GM12864 (cell line): ENCODE measurements at regions not wholly inside any gene's neighbourhood (a gene's known extent, or its start where the extent isn't known, plus 50 kb on each side); places are given as distances from the start of the nearest gene placed in this dataset.
A peak's percentile ranks its signal among the peaks of the same experiment; 100 is the strongest.

ENCODE experiments used
- DNase-seq: peaks from one replicate; pipeline ENCODE4 v3.0.0-alpha.2; 2011; ENCODE audit warnings: low read depth
- H3K4me3 ChIP-seq: 2 replicates; pipeline ENCODE4 v1.5.1; 2011; ENCODE audit warnings: mild to moderate bottlenecking, low read depth, low read length, control low read depth
- CTCF ChIP-seq: IDR thresholded peaks from 2 replicates; pipeline ENCODE4 v1.5.1; 2011; ENCODE audit warnings: low read depth, mild to moderate bottlenecking, moderate library complexity, low read length, control low read depth, inconsistent platforms; ENCODE audit errors: missing control alignments

DNA sequence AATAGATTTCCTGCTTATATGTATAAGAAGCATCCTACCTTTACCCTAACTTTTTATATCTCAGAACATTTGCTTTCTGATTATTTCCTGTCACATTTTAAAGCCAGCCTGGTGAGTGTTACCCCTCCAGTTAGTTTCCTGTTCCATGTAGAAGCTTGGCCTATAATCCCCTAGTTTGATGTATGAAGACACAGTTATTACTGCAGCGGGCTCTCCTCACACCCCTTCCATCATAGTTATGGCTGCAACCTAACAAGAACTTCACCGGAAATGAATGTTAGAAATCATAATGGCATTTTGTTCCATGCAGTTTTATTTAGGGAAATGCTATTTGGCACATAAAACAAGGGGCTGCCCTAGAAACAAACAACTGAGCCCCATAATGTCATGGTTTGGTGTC lies 400.2 kb upstream of the SETBP1 start:
- DNase-seq: no peak
- no peak overlapping the region for H3K4me3 ChIP-seq
- TF ChIP-seq CTCF: no peak

- no peak for DNase-seq
- no peak for TF ChIP-seq CTCF
Measured at GRCh38 chr18:44286049-44286448, 394.6 kb upstream of the SETBP1 start.

DNA sequence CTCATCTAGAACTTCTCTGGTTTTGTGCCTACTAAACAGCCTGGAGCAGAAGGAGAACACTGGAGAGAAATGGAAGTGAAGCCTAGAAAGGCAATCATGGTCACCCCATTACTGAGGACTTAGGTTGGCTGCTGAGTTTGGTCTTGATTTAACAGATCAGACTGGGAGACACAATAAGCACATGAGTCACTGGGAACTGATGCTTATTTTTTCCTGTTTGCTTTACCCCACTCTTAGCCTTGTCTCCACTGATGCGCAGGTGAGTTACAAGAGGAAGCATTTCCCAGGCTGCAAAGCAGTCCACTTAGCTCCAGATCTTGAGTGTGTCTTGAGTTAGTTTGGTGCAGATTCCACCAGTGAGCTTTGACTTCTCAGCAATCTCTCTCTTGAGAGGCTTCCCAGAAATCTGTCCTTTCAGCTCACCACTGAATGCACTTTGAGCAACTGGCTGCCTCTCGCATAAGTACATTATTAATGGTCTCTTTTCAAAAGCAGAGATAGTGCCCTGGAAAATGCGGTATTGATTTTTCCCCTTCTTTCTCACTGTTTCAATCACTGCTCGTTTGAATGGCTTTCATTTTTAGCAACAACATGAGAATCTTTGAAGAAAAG lies 390.2 kb upstream of the SETBP1 start:
- DNase-seq: no peak
- H3K4me3 ChIP-seq: no peak overlapping the region
- no peak for TF ChIP-seq CTCF

More at GRCh38 chr18:44286049-44286448, 394.6 kb upstream of the SETBP1 start:
- H3K4me3 ChIP-seq: no peak overlapping the region

- DNase-seq: no peak
- no peak for TF ChIP-seq CTCF
- no peak overlapping the region for H3K4me3 ChIP-seq
Measured at GRCh38 chr18:44298566-44298965, 382.1 kb upstream of the SETBP1 start.

GRCh38 chr18:44309185-44309584 lies 371.5 kb upstream of the SETBP1 start:
- no peak for TF ChIP-seq CTCF
- H3K4me3 ChIP-seq: no peak overlapping the region
- DNase-seq: no peak

- TF ChIP-seq CTCF: peak; percentile 17
- no peak overlapping the region for H3K4me3 ChIP-seq
- no peak for DNase-seq
Measured at GRCh38 chr18:44320619-44321460, 359.8 kb upstream of the SETBP1 start.
